Adipocyte (in vitro differentiated cells): ENCODE measurements at regions not wholly inside any gene's neighbourhood (a gene's known extent, or its start where the extent isn't known, plus 50 kb on each side); places are given as distances from the start of the nearest gene placed in this dataset.

ENCODE experiments used
- DNase-seq: peaks from one replicate; pipeline ENCODE4 v3.0.0-alpha.2; 2015; ENCODE audit warnings: low read depth
- H3K27me3 ChIP-seq: replicated peaks from 2 replicates; pipeline ENCODE4 v1.7.0; 2013; ENCODE audit warnings: mild to moderate bottlenecking, low read length, moderate library complexity; ENCODE audit not compliant: control insufficient read depth, insufficient read depth
- H3K36me3 ChIP-seq: 2 replicates; pipeline ENCODE4 v1.7.0; 2013; ENCODE audit warnings: low read length, mild to moderate bottlenecking, moderate library complexity; ENCODE audit not compliant: control insufficient read depth, insufficient read depth, severe bottlenecking
- H3K4me1 ChIP-seq: 2 replicates; pipeline ENCODE4 v1.7.0; 2013; ENCODE audit warnings: mild to moderate bottlenecking, low read length, moderate library complexity; ENCODE audit not compliant: control insufficient read depth, insufficient read depth
- H3K4me3 ChIP-seq: 2 replicates; pipeline ENCODE4 v1.7.0; 2013; ENCODE audit warnings: mild to moderate bottlenecking, low read length, moderate library complexity
- H3K9ac ChIP-seq: 2 replicates; pipeline ENCODE4 v1.7.0; 2013; ENCODE audit warnings: mild to moderate bottlenecking, low read length, moderate library complexity
- H3K9me3 ChIP-seq: 2 replicates; pipeline ENCODE4 v1.7.0; 2013; ENCODE audit warnings: mild to moderate bottlenecking, low read length, moderate library complexity; ENCODE audit not compliant: control insufficient read depth

DNA sequence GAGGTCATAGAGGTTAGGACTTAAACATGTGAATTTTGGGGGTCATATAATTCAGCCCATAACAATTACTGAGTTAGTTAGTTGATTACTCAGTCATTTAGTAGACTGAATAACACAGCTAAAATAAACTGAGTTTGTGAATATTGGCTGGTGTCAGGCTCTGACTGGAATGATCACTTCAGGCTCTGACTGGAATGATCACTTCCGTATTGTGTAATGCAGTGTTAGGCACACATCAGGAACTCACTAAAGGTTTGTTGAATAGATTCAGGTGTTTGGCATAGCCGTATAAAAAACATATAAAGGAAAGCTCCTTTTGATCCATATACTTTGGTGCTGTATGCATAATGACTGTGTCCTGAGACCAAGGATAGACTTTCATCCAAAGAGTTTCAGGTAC is 610.5 kb downstream of the INSC start:
- Histone ChIP-seq H3K9me3 (peaks cover 7% of the 10 kb centered on the region), H3K36me3 (no peaks in the 10 kb centered on the region), H3K9ac (no peak overlapping the region), H3K4me1 (no peaks in the 10 kb centered on the region), H3K4me3 (no peak overlapping the region), H3K27me3 (peaks cover 17% of the 10 kb centered on the region)
- no peak for DNase-seq

DNA sequence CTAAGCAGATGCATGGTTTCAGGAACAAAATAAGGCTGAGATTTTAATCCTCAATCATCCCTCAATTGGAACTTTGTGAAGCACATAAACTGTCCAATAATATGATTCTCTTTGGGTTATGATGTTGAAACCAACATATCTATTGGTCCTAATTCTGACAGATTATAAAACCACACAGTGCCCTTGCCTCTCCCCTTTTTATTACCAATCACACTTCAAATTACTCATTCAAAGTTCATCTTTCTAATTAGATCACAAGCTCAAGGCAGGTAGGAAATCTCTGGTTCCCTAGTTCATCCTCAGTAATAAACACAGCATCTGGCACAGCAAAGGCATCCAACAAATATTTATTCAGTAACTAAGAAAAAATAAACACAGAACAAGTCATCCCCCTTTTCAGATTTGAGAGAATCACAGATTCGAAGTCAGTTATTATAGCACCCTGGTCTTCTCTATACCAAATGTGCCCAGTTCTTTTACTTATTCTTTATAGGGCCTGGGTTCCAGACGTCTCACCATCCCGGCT is 611.6 kb downstream of the INSC start:
- Histone ChIP-seq H3K27me3 (peaks cover 14% of the 10 kb centered on the region), H3K36me3 (no peaks in the 10 kb centered on the region), H3K9me3 (peaks cover 7% of the 10 kb centered on the region), H3K4me1 (no peaks in the 10 kb centered on the region), H3K4me3 (no peak overlapping the region), H3K9ac (no peak overlapping the region)
- no peak for DNase-seq

DNA sequence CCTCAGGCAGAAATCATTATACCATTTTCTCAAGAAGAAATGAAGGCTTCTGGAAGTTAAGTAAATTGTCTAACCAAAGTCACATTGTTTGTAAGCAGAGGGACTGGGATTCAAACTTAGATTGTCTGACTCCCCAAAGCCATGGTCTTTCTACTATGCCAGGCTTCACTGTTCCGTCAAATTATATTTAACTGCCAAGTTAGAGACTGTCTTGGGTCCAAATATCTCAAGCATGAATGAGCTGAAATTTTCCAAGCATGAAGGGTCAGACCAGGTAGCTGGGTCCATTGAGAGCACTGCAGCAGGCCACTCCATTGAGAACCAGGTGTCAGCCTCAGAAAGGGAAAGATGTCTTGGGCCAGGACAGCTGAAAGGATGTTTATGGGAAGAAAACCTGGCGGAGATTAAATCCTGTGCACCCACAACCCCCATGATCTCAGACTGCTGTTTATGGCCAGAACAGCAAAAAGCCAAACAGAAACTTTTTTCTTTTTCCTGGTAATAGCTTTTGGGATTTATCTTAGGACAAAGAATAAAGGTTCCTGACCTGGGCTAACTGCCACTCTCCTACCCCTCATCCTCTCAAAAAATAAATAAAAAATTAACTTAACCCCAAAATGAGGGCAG is 612.3 kb downstream of the INSC start:
- no peak for DNase-seq
- Histone ChIP-seq H3K27me3 (peaks cover 14% of the 10 kb centered on the region), H3K4me3 (no peak overlapping the region), H3K4me1 (no peaks in the 10 kb centered on the region), H3K9me3 (peaks cover 3% of the 10 kb centered on the region), H3K9ac (no peak overlapping the region), H3K36me3 (no peaks in the 10 kb centered on the region)

DNA sequence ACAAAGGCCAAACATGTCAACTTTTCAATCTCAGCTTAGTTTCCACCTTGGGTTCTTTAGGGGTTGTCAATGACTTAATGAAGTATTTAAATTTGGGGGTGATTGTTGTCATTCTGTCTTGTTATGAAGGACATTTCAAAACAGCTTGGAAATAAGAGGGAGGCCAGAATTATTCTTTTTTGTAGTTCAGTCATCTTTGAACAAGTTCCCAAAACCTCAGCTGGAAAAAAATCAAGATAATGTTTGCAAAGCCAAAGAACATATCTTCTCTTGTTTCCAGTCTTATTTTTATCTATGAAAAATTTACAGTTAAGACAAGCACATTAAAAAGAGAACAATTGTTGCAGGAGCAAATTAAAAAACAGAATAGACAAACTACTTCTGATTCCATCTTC is 612.8 kb downstream of the INSC start:
- H3K27me3 ChIP-seq, result peaks cover 14% of the 10 kb centered on the region
- no peak for DNase-seq
- H3K4me1 ChIP-seq, result no peaks in the 10 kb centered on the region
- no peaks in the 10 kb centered on the region for H3K9me3 ChIP-seq
- no peaks in the 10 kb centered on the region for H3K36me3 ChIP-seq
- no peak overlapping the region for H3K9ac ChIP-seq
- H3K4me3 ChIP-seq, result no peak overlapping the region

DNA sequence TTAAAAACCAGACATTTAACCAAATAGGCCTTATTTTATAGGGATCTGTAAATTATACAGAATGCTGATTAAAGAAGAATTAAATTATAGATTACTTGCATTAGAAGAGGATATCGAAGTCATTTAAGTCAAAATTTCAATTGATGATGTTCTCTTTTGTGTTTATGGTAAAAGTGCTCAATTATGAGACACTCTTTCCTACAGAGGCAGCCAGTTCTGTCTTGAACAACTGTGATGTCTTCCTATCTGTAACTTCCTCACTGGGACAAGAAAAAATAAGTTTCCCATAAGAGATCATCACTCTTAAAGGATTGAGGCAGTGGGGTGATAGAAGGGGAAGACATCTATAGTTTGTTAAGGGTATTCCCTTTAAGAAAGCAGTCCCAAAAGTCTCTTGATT is 613.5 kb downstream of the INSC start:
- DNase-seq, result no peak
- no peaks in the 10 kb centered on the region for H3K36me3 ChIP-seq
- no peaks in the 10 kb centered on the region for H3K9me3 ChIP-seq
- H3K9ac ChIP-seq, result no peak overlapping the region
- no peak overlapping the region for H3K4me3 ChIP-seq
- peaks cover 19% of the 10 kb centered on the region for H3K27me3 ChIP-seq
- no peaks in the 10 kb centered on the region for H3K4me1 ChIP-seq

DNA sequence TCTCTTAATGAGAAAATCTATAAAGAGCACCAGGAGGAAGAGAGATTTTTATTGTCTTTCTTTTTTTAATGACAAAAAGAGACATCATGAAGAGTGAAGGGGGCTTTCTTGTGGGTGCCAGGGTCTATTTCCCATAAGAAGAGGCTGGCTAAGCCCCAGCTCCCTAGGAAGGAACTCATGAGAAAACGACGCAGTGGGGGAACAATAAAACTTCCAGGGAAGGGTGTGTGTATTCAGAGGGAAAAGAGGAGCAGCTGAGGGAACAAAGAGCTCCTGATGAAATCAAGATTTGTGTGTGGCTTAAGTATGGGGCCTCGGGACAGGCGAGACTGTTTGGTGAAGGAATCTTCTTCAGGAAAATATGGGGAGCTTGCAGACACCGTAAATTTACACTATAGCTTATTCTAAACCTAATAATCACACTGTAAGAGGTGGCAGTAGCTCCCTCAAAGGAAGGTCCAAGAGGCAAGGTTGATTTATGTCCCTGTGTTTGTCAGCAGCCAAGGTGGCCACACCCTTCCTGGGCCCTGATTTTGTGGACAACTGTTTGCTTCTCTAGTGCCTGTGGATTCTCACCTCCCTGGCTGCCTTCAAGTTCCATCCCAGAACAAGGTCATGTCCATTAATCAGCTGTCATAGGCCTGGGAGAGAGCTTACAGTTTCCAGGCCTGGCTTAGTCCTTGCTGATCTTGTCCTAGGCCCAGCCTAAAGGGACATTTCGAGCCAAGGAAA is 615.7 kb downstream of the INSC start:
- Histone ChIP-seq H3K9me3 (no peaks in the 10 kb centered on the region), H3K4me1 (no peaks in the 10 kb centered on the region), H3K4me3 (no peak overlapping the region), H3K36me3 (no peaks in the 10 kb centered on the region), H3K9ac (no peak overlapping the region), H3K27me3 (peaks cover 19% of the 10 kb centered on the region)
- DNase-seq, result no peak

DNA sequence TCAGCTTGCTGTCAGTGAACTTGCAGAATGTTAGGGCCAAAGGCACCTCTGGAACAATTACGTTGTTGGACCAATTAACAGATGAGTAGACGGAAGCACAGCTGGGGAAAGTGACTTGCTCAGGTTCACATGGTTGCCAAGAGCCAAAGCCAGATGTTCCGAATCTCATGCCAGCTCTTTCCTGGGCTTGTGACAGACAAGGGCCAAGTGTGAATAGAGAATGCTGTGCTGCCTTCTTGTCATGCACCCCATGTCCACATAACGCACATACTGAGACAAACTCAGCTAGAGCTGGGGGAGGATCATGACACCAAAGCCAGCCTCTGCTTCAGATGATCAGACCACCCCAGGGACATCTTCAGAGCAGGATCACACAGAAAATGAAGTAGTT is 616.3 kb downstream of the INSC start:
- no peak for DNase-seq
- Histone ChIP-seq H3K4me3 (no peak overlapping the region), H3K9ac (no peak overlapping the region), H3K9me3 (no peaks in the 10 kb centered on the region), H3K4me1 (no peaks in the 10 kb centered on the region), H3K36me3 (no peaks in the 10 kb centered on the region), H3K27me3 (peaks cover 19% of the 10 kb centered on the region)

DNA sequence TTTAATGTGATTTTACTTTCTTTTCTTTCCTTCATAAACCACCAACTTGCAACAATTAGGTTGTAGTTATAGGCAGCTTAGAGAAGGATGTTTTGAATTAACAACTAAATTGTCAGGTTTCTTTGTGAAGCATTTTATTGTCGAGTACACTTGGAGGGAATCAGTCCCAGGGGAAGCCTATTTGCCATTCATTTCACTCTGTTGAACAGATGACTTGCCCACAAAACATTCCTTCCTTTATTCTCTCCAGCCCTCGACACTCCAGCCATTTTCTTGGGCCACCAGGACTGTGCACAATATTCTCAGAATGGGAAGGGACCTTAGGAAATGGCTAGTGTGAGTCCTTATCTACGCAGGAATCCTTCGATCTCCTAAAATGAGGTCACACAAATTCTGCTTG is 620.6 kb downstream of the SOX6 start:
- no peak overlapping the region for H3K4me3 ChIP-seq
- no peaks in the 10 kb centered on the region for H3K9me3 ChIP-seq
- no peak overlapping the region for H3K9ac ChIP-seq
- DNase-seq, result no peak
- H3K36me3 ChIP-seq, result no peaks in the 10 kb centered on the region
- peaks cover 9% of the 10 kb centered on the region for H3K27me3 ChIP-seq
- H3K4me1 ChIP-seq, result no peaks in the 10 kb centered on the region

DNA sequence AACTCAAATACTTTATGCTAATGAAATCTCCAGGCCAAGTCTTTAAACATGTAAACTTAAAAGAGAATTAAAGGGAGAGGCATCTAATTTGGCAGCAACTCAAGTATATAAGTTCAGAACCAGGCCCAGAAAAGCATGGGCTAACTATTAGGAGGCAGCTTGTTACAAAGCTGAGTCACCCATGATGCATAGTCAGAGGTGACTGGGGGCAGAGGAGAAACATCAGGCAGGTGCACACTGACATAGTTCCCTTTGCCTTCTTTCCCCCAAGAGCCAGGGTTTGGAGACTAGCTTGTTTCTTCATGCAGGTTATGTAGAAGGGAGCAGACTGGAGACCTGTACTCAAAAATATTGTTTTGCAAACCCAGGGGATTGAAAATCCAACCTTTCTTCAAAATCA is 619.0 kb downstream of the SOX6 start:
- H3K36me3 ChIP-seq, result no peaks in the 10 kb centered on the region

DNA sequence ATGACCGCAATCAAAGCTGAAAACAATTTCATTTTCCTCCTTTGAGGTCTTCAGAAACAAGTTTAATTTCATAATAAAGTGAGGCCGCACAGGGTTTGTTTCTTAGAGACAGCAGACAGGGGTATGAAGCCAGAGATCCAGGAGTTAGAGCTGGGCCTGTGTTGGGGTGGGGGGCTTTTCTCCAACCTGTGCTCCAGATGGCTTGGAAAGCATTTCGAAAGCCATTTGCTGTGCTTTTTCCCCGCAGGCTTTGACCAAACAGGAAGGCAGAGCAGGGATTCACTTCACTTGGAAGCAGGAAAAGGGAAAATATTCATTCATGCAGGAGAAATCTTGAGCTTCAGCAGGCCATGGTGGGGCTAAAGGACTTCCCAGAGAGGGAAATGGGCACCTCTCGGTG is 617.4 kb downstream of the SOX6 start:
- DNase-seq, result no peak
- no peaks in the 10 kb centered on the region for H3K4me1 ChIP-seq
- no peak overlapping the region for H3K4me3 ChIP-seq
- no peak overlapping the region for H3K9ac ChIP-seq
- H3K36me3 ChIP-seq, result no peaks in the 10 kb centered on the region
- H3K9me3 ChIP-seq, result no peaks in the 10 kb centered on the region
- H3K27me3 ChIP-seq, result peaks cover 3% of the 10 kb centered on the region

More for the DNA sequence above, 619.0 kb downstream of the SOX6 start:
- Histone ChIP-seq H3K9me3 (no peaks in the 10 kb centered on the region), H3K4me3 (no peak overlapping the region), H3K9ac (no peak overlapping the region), H3K27me3 (peaks cover 9% of the 10 kb centered on the region), H3K4me1 (no peaks in the 10 kb centered on the region)
- DNase-seq, result no peak

DNA sequence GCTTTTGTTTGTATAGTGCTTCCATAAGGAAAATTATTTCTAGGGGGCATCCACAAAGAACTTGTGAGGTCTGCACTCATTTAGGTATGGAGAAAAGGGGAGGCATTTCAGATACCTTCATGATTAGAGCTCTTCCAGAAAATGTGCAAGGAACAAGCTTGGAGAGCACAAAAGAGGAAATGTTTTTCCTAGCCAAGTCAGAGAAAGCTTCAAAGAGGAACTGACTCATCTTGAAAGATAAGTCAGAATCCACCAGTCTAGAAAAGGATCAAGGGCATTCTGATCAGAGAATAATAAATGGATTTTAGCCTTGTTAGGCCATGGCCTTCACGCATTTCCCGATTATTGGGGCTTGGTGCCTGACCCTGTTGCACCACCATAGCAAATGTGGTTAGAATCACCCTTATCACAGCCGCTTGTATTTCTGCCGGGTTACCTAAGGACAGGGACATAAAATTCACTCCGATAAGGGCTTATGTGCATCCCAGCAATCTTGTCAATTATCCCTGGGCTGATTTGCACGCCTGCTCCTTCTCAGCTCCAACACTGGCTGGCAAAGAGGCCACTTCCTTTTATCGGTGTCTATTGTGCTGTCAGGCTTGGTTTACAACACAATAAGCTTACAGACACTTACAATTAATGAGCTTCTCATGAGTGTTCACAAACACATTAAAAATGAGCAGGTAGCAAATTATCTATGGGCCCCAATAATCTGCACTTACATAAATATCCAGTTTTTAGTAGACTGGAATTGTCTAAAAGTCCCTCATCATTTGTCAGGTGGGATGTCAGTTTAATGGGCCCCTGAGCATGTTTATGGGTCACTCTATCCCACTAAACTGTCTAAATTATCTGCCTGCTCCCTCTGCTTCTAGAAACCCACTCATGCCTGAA is 613.5 kb downstream of the SOX6 start:
- Histone ChIP-seq H3K27me3 (no peaks in the 10 kb centered on the region), H3K9ac (no peak overlapping the region), H3K9me3 (no peaks in the 10 kb centered on the region), H3K4me1 (no peaks in the 10 kb centered on the region), H3K4me3 (no peak overlapping the region), H3K36me3 (no peaks in the 10 kb centered on the region)
- no peak for DNase-seq
